ENCODE measurements at regions not wholly inside any gene's neighbourhood (a gene's known extent, or its start where the extent isn't known, plus 50 kb on each side); places are given as distances from the start of the nearest gene placed in this dataset.

DNA sequence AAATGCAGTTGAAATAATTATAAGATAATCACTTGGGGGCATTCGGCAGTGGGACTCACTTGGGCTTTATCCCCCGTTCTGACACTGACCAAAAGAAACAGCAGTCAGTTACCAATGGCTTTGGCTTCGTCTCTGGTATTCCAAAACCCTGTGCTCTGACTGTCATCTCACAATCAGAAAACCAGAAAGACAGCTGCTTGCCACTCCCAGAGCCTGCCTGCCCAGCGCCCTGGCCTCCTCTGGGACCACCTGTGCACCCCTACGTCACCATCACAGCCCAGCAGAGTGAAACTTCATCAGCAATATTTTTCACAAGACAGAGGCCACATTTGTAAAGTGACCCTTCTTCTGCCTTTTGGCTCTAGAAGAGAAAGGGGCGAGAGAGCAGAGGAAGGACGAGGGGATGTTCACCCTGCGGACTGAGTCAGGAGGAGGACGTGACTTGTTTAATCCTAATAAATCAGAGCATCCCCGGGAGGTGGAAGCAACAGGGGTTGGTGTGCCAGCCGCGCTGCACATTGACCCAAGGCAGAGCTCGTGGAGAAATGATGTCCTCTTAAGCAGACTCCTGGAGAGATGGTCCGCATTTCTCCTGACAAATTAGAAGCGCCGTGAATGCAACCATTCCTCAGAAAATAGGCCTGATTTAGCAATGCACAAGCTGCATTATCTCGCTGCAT lies 397.8 kb upstream of the ZNF507 start:
- TF ChIP-seq CEBPB (IDR thresholded peaks at IDR 0.05), result no peak
- TF ChIP-seq, protein P1, sequence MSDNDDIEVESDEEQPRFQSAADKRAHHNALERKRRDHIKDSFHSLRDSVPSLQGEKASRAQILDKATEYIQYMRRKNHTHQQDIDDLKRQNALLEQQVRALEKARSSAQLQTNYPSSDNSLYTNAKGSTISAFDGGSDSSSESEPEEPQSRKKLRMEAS (IDR thresholded peaks at IDR 0.05), result no peak
- no peak for TF ChIP-seq TAF1 (IDR thresholded peaks at IDR 0.05; ENCODE audit: low read depth)
- TF ChIP-seq NFIC (IDR thresholded peaks at IDR 0.05), result no peak
- TF ChIP-seq EGR1 (IDR thresholded peaks at IDR 0.05), result no peak
- no peak for TF ChIP-seq YY1 (IDR thresholded peaks at IDR 0.05; ENCODE audit: low read depth)

Data from Ishikawa (cell line).